PC-3 (cell line): ENCODE measurements at regions not wholly inside any gene's neighbourhood (a gene's known extent, or its start where the extent isn't known, plus 50 kb on each side); places are given as distances from the start of the nearest gene placed in this dataset.
A peak's percentile ranks its signal among the peaks of the same experiment; 100 is the strongest.

Source experiments
- ATAC-seq: fragments of 200-7000 bp; cut with Tn5 transposase; 2 replicates; pipeline ENCODE4 v1.9.1; 2020; ENCODE audit warnings: mild to moderate bottlenecking, moderate library complexity
- BruUV-seq: library from RNA; stranded (reverse); fragments of 400-500 nt; replicated peaks from 2 replicates; lab custom pipeline; 2021; lab: Mats Ljungman, UMichigan
- CTCF ChIA-PET: fragments of 300-600 bp; sonication (Branson Sonifier 250); formaldehyde crosslinking; loops from one replicate; lab custom pipeline; 2022; ENCODE audit warnings: antibody characterized with exemption; lab: Charles Lee
- POLR2A ChIA-PET: fragments of 300-600 bp; sonication (Branson Sonifier 250); formaldehyde crosslinking; loops from one replicate; lab custom pipeline; 2022; ENCODE audit warnings: antibody characterized with exemption; ENCODE audit not compliant: unreplicated experiment; lab: Charles Lee
- DNase-seq: peaks from one replicate; pipeline ENCODE4 v3.0.0-alpha.2; 2015
- H2AFZ ChIP-seq: fragments of 300-600 bp; sonication (generic); 2 replicates; pipeline ENCODE4 v1.6.0; 2016; ENCODE audit warnings: antibody characterized with exemption, low read length
- H3F3A ChIP-seq: fragments of 300-600 bp; sonication (generic); one replicate; pipeline ENCODE4 v1.6.0; 2017; ENCODE audit warnings: antibody characterized with exemption, low read length, control low read depth, mild to moderate bottlenecking; ENCODE audit not compliant: unreplicated experiment
- H3K27ac ChIP-seq: fragments of 300-600 bp; sonication (generic); 2 replicates; pipeline ENCODE4 v1.5.1; 2016; ENCODE audit warnings: mild to moderate bottlenecking, low read length
- H3K27me3 ChIP-seq: fragments of 300-600 bp; sonication (generic); 2 replicates; pipeline ENCODE4 v1.6.1; 2016; ENCODE audit warnings: low read length, mixed read lengths
- H3K36me3 ChIP-seq: fragments of 300-600 bp; sonication (generic); 2 replicates; pipeline ENCODE4 v1.6.1; 2016; ENCODE audit warnings: low read depth, mixed run types, low read length, mixed read lengths
- H3K4me1 ChIP-seq: fragments of 300-600 bp; sonication (generic); 2 replicates; pipeline ENCODE4 v1.5.1; 2016; ENCODE audit warnings: low read length; ENCODE audit not compliant: insufficient read depth
- H3K4me2 ChIP-seq: fragments of 300-600 bp; sonication (generic); 2 replicates; pipeline ENCODE4 v1.6.0; 2016; ENCODE audit warnings: low read length
- H3K4me3 ChIP-seq: fragments of 300-600 bp; sonication (generic); 2 replicates; pipeline ENCODE4 v1.5.1; 2016; ENCODE audit warnings: mild to moderate bottlenecking, low read length, mixed read lengths
- H3K79me2 ChIP-seq: fragments of 300-600 bp; sonication (generic); 2 replicates; pipeline ENCODE4 v1.6.1; 2017; ENCODE audit warnings: low read length, mixed read lengths
- H3K9ac ChIP-seq: fragments of 300-600 bp; sonication (generic); 2 replicates; pipeline ENCODE4 v1.6.0; 2016; ENCODE audit warnings: mild to moderate bottlenecking, low read length
- H3K9me2 ChIP-seq: fragments of 300-600 bp; sonication (generic); replicated peaks from 2 replicates; pipeline ENCODE4 v1.6.1; 2016; ENCODE audit warnings: mixed run types, low read length, mixed read lengths
- H3K9me3 ChIP-seq: fragments of 300-600 bp; sonication (generic); 2 replicates; pipeline ENCODE4 v1.6.1; 2016; ENCODE audit warnings: low read length, mixed read lengths
- H4K20me1 ChIP-seq: fragments of 300-600 bp; sonication (generic); 2 replicates; pipeline ENCODE4 v1.6.1; 2016; ENCODE audit warnings: low read length, mixed read lengths
- CTCF ChIP-seq: fragments of 300-600 bp; sonication (generic); conservative IDR thresholded peaks from 2 replicates; pipeline ENCODE4 v1.5.1; 2017; ENCODE audit warnings: antibody characterized with exemption, low read depth, mild to moderate bottlenecking, low read length
- EZH2 ChIP-seq: fragments of 300-600 bp; sonication (generic); IDR thresholded peaks from one replicate; pipeline ENCODE4 v1.6.1; 2017; ENCODE audit warnings: antibody characterized with exemption, mild to moderate bottlenecking, low read length; ENCODE audit not compliant: unreplicated experiment
- EZH2phosphoT487 ChIP-seq: fragments of 300-600 bp; sonication (generic); IDR thresholded peaks from 2 replicates; pipeline ENCODE4 v1.6.1; 2018; ENCODE audit warnings: mild to moderate bottlenecking, antibody characterized with exemption, low read length, borderline replicate concordance
- intact Hi-C: fragments of 100-400 bp; cut with micrococcal nuclease; formaldehyde crosslinking; loops from 2 replicates; pipeline ENCODE4 v1.9.0; 2023

- no peaks in the 10 kb centered on the region for H3K4me1 ChIP-seq
- no TSS peak for BruUV-seq
- H3K4me3 ChIP-seq: no peak overlapping the region
- no peak for DNase-seq
- no peak overlapping the region for H2AFZ ChIP-seq
- CTCF ChIA-PET: no interaction called here
- ATAC-seq: no peak
- H3F3A ChIP-seq: no peaks in the 10 kb centered on the region
- H4K20me1 ChIP-seq: no peaks in the 10 kb centered on the region
- intact Hi-C loops: no loop called here
- TF ChIP-seq CTCF (no peak), EZH2 (no peak), EZH2phosphoT487 (no peak)
- no peaks in the 10 kb centered on the region for H3K9me2 ChIP-seq
- no peak overlapping the region for H3K27ac ChIP-seq
- H3K9ac ChIP-seq: no peak overlapping the region
- no peaks in the 10 kb centered on the region for H3K36me3 ChIP-seq
- no peak overlapping the region for H3K4me2 ChIP-seq
- H3K79me2 ChIP-seq: no peaks in the 10 kb centered on the region
- POLR2A ChIA-PET: no interaction called here
- H3K9me3 ChIP-seq: no peaks in the 10 kb centered on the region
- H3K27me3 ChIP-seq: 0 out of 2 replicates have a peak, but pooled peaks cover 5% of the 10 kb centered on the region
Measured at GRCh38 chr2:107760620-107761364, 65.9 kb upstream of the RGPD4 start.

GRCh38 chr2:107772353-107772752 is 54.3 kb upstream of the RGPD4 start:
- POLR2A ChIA-PET: no interaction called here
- H3K36me3 ChIP-seq: no peaks in the 10 kb centered on the region
- BruUV-seq: no TSS peak
- H3K4me3 ChIP-seq: no peak overlapping the region
- H3F3A ChIP-seq: no peaks in the 10 kb centered on the region
- H3K27me3 ChIP-seq: peaks cover 38% of the 10 kb centered on the region
- DNase-seq: peak; percentile 50
- ATAC-seq: no peak
- no peak overlapping the region for H3K4me2 ChIP-seq
- no peaks in the 10 kb centered on the region for H3K9me2 ChIP-seq
- H3K9me3 ChIP-seq: no peaks in the 10 kb centered on the region
- no peak overlapping the region for H3K27ac ChIP-seq
- H2AFZ ChIP-seq: no peak overlapping the region
- H3K79me2 ChIP-seq: no peaks in the 10 kb centered on the region
- TF ChIP-seq EZH2: no peak
- no peak for TF ChIP-seq CTCF
- no peak for TF ChIP-seq EZH2phosphoT487
- no peak overlapping the region for H3K9ac ChIP-seq
- H3K4me1 ChIP-seq: peaks cover 9% of the 10 kb centered on the region; the same call in 1 of the 2 replicates
- intact Hi-C loops: no loop called here
- no peaks in the 10 kb centered on the region for H4K20me1 ChIP-seq
- CTCF ChIA-PET: no interaction called here

GRCh38 chr2:107775211-107775610 is 51.5 kb upstream of the RGPD4 start:
- Histone ChIP-seq H3K27ac (no peak overlapping the region), H3K36me3 (no peaks in the 10 kb centered on the region), H4K20me1 (no peaks in the 10 kb centered on the region), H3K27me3 (peaks cover 36% of the 10 kb centered on the region), H3K4me2 (no peak overlapping the region), H3K4me3 (no peak overlapping the region), H2AFZ (no peak overlapping the region), H3K4me1 (peaks cover 9% of the 10 kb centered on the region; the same call in 1 of the 2 replicates), H3K9me3 (no peaks in the 10 kb centered on the region), H3F3A (no peaks in the 10 kb centered on the region), H3K79me2 (no peaks in the 10 kb centered on the region), H3K9me2 (no peaks in the 10 kb centered on the region), H3K9ac (no peak overlapping the region)
- DNase-seq (no peak), ATAC-seq (no peak)
- ChIA-PET POLR2A (no interaction called here), CTCF (no interaction called here)
- intact Hi-C loops: no loop called here
- TF ChIP-seq CTCF: no peak
- TF ChIP-seq EZH2phosphoT487: no peak
- TF ChIP-seq EZH2: no peak
- no TSS peak for BruUV-seq
